ENCODE measurements at regions not wholly inside any gene's neighbourhood (a gene's known extent, or its start where the extent isn't known, plus 50 kb on each side); places are given as distances from the start of the nearest gene placed in this dataset.
A peak's percentile ranks its signal among the peaks of the same experiment; 100 is the strongest.

- H3K4me3 ChIP-seq (ENCODE audit: low read depth, low read length) = no peak overlapping the region
- DNase-seq (ENCODE audit: low read depth) = peak; percentile 57
- TF ChIP-seq, protein P1, sequence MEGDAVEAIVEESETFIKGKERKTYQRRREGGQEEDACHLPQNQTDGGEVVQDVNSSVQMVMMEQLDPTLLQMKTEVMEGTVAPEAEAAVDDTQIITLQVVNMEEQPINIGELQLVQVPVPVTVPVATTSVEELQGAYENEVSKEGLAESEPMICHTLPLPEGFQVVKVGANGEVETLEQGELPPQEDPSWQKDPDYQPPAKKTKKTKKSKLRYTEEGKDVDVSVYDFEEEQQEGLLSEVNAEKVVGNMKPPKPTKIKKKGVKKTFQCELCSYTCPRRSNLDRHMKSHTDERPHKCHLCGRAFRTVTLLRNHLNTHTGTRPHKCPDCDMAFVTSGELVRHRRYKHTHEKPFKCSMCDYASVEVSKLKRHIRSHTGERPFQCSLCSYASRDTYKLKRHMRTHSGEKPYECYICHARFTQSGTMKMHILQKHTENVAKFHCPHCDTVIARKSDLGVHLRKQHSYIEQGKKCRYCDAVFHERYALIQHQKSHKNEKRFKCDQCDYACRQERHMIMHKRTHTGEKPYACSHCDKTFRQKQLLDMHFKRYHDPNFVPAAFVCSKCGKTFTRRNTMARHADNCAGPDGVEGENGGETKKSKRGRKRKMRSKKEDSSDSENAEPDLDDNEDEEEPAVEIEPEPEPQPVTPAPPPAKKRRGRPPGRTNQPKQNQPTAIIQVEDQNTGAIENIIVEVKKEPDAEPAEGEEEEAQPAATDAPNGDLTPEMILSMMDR (IDR thresholded peaks at IDR 0.05; ENCODE audit: insufficient read depth, low read length) = peak; percentile 43
These were observed 592.5 kb downstream of the ARL4A start for GRCh38 chr7:13279854-13280435.

DNA sequence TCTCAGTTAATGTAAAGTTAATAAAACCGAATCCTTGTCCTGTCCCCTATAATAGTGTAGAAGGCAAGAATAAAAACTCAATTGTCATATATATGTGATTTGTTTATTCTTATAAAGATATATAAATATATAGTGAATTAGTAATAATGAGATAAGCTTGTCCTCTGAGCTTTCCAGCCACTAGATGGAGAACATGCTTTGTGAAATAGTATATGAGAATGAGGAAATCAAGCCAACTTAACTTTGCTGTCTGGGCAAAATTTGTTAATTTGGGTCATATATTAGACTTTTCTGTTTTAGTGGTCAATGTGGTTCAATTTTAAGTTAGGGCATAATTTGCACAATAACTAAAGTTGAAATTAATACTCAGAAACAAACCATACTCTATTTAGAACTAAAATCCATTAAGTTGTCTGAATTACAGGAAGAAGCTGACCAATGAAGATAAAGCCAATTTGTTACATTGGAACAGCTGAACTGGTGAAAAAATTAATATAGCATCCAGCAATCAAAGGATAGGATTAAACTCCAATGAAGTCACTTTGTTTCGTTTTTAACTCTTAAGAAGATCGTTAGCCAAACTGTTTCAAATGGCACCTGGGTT, 595.0 kb downstream of the ARL4A start:
- DNase-seq (ENCODE audit: low read depth) = peak; percentile 59
- TF ChIP-seq, protein P1 (IDR thresholded peaks at IDR 0.05; ENCODE audit: insufficient read depth, low read length) = peak; percentile 55
- H3K4me3 ChIP-seq (ENCODE audit: low read depth, low read length) = no peak overlapping the region

GRCh38 chr7:13286916-13287315, 599.5 kb downstream of the ARL4A start:
- TF ChIP-seq, protein P1 (IDR thresholded peaks at IDR 0.05; ENCODE audit: insufficient read depth, low read length) = no peak
- H3K4me3 ChIP-seq (ENCODE audit: low read depth, low read length) = no peak overlapping the region
- no peak for DNase-seq (ENCODE audit: low read depth)

DNA sequence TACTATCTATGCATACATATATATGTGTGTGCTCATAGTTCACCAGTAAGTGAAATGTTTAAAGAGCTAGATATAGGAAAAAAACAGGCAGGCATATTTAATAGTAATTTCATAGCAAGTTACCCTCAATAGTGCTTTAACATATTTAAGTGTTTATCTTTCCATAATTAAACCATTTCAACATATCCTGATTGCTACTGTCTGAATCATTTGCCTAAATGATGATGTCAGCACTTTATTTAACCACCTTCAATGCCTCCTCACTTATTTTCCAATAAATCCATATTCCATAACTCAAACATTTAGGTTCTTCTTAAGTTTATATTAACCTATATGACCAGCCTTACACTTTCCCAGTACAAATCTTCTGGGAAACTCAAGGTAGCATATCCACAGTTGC, 601.1 kb downstream of the ARL4A start:
- TF ChIP-seq, protein P1 (IDR thresholded peaks at IDR 0.05; ENCODE audit: insufficient read depth, low read length) = no peak
- H3K4me3 ChIP-seq (ENCODE audit: low read depth, low read length) = no peak overlapping the region
- no peak for DNase-seq (ENCODE audit: low read depth)

DNA sequence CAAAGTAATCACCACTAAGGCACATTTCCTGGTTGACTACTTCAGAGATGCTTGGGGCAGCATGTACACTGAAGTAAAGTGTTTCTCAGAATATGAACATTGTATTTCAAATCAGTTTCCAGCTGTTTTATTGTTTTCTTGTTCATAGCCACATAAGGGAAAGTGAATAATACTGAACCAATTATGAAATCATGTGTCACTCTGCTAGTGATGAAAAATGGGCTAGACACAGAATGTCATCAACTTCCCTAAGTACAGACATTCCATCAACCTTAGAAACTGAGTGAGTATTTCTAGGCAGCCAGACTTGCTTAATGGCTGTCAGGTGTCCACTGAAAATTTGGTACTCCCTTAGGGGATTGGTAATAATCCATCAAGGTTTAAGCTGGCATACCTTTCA, 603.5 kb downstream of the ARL4A start:
- no peak overlapping the region for H3K4me3 ChIP-seq (ENCODE audit: low read depth, low read length)
- DNase-seq (ENCODE audit: low read depth) = peak; percentile 14
- TF ChIP-seq, protein P1 (IDR thresholded peaks at IDR 0.05; ENCODE audit: insufficient read depth, low read length) = no peak

GRCh38 chr7:13293264-13294002, 606.0 kb downstream of the ARL4A start:
- peak; percentile 38 for DNase-seq (ENCODE audit: low read depth)

More at GRCh38 chr7:13293264-13294002, 606.0 kb downstream of the ARL4A start:
- no peak overlapping the region for H3K4me3 ChIP-seq (ENCODE audit: low read depth, low read length)
- TF ChIP-seq, protein P1 (IDR thresholded peaks at IDR 0.05; ENCODE audit: insufficient read depth, low read length) = no peak
